Body of pancreas (tissue), 4 donors: ENCODE measurements at regions not wholly inside any gene's neighbourhood (a gene's known extent, or its start where the extent isn't known, plus 50 kb on each side); places are given as distances from the start of the nearest gene placed in this dataset.
"Not testable (repeated sequence)": the region's sequence is repeated elsewhere in the genome, so short reads cannot be mapped to it uniquely, and the experiment has no call there.

Experiments
- ATAC-seq: fragments of 150-250 bp; one replicate; pipeline ENCODE4 v1.9.1; 2016
- DNase-seq, 4 donors: peaks; one replicate each; pipeline ENCODE4 v3.0.0-alpha.2; 2019
- H3K27ac ChIP-seq, 4 donors: fragments of 200-600 bp; sonication (generic); 1 replicate in 3 of 4; 2 replicates in 1 of 4; pipeline versions ENCODE4 v1.5.1 to v1.6.1; 2016 to 2019; ENCODE audit warnings: mild to moderate bottlenecking in 1 of 4, mixed read lengths in 1 of 4, moderate library complexity in 1 of 4
- H3K27me3 ChIP-seq, 2 donors: fragments of 200-600 bp; sonication (generic); one replicate each; pipeline ENCODE4 v1.6.0; 2016; ENCODE audit warnings: mild to moderate bottlenecking in 1 of 2
- H3K36me3 ChIP-seq, 2 donors: fragments of 200-600 bp; sonication (generic); replicated peaks in 1 of 2; 2 replicates each; pipeline ENCODE4 v1.5.1; 2016; ENCODE audit warnings: low read depth in 2 of 2; ENCODE audit not compliant: insufficient read depth in 1 of 2
- H3K4me1 ChIP-seq: fragments of 200-600 bp; sonication (generic); one replicate; pipeline ENCODE4 v1.6.0; 2016
- H3K4me3 ChIP-seq, 2 donors: fragments of 200-600 bp; sonication (generic); 1 replicate in 1 of 2; 2 replicates in 1 of 2; pipeline ENCODE4 v1.5.1; 2016 to 2019
- H3K9me3 ChIP-seq, 3 donors: fragments of 200-600 bp; sonication (generic); 1 replicate in 2 of 3; 2 replicates in 1 of 3; pipeline ENCODE4 v1.5.1; 2016
- CTCF ChIP-seq, 7 experiments: fragments of 450-650 bp in 4 of 7; fragments of 200-600 bp in 3 of 7; sonication (generic) in 3 of 7; IDR thresholded peaks; one replicate each; pipeline ENCODE4 v1.5.1; 2016 to 2019; ENCODE audit warnings: antibody characterized with exemption in 7 of 7
- POLR2A ChIP-seq, 3 donors: fragments of 450-650 bp; IDR thresholded peaks; one replicate each; pipeline ENCODE4 v1.6.1; 2016; ENCODE audit warnings: antibody characterized with exemption in 3 of 3, mild to moderate bottlenecking in 2 of 3
- WGBS, 2 donors: methylation state at CpG; one replicate each; pipeline ENCODE4 v1.1.5; 2017; 5-methylcytosine and 5-hydroxymethylcytosine counted together
- intact Hi-C: fragments of 100-400 bp; cut with DNase I; formaldehyde crosslinking; loops from one replicate; pipeline ENCODE4 v1.15.1; 2023

GRCh38 chr4:58286335-58286734 lies 1176.2 kb upstream of the IGFBP7 start:
- DNase-seq (no peak), ATAC-seq (no peak)
- Histone ChIP-seq H3K9me3 (no peaks in the 10 kb centered on the region), H3K27me3 (no peaks in the 10 kb centered on the region), H3K27ac (no peak overlapping the region), H3K4me3 (no peak overlapping the region), H3K36me3 (no peaks in the 10 kb centered on the region), H3K4me1 (no peaks in the 10 kb centered on the region)
- 19 to 23% methylated on average over 4 of the region's 4 CpGs for WGBS, 2 donors
- no peak for TF ChIP-seq POLR2A (IDR thresholded peaks at IDR 0.05)
- no peak for TF ChIP-seq CTCF (IDR thresholded peaks at IDR 0.05)
- intact Hi-C loops, result no loop called here

- H3K9me3 ChIP-seq, H3K27ac ChIP-seq, ATAC-seq, intact Hi-C loops, H3K4me3 ChIP-seq, H3K36me3 ChIP-seq, H3K4me1 ChIP-seq, H3K27me3 ChIP-seq, DNase-seq: not testable (repeated sequence)
- WGBS, 2 donors, result 29 to 30% methylated on average over 2 of the region's 2 CpGs
These were observed 1170.7 kb upstream of the IGFBP7 start for GRCh38 chr4:58280928-58281327.

- no peak for ATAC-seq
- TF ChIP-seq CTCF (IDR thresholded peaks at IDR 0.05), result no peak
- no peak for TF ChIP-seq POLR2A (IDR thresholded peaks at IDR 0.05)
- H3K4me3 ChIP-seq, result no peak overlapping the region
- DNase-seq, result no peak
- H3K27ac ChIP-seq, result no peak overlapping the region
- H3K4me1 ChIP-seq, result no peaks in the 10 kb centered on the region
- H3K36me3 ChIP-seq, result no peaks in the 10 kb centered on the region
- no peaks in the 10 kb centered on the region for H3K27me3 ChIP-seq
- 84 to 86% methylated on average over 1 of the region's 1 CpG for WGBS, 2 donors
- H3K9me3 ChIP-seq, result no peaks in the 10 kb centered on the region
- intact Hi-C loops, result no loop called here
These were observed 1165.7 kb upstream of the IGFBP7 start for GRCh38 chr4:58275856-58276255.

- no peak for TF ChIP-seq POLR2A (IDR thresholded peaks at IDR 0.05)
- TF ChIP-seq CTCF (IDR thresholded peaks at IDR 0.05), result no peak
- Histone ChIP-seq H3K27ac (no peak overlapping the region), H3K4me3 (no peak overlapping the region), H3K4me1 (no peaks in the 10 kb centered on the region), H3K36me3 (no peaks in the 10 kb centered on the region), H3K9me3 (no peaks in the 10 kb centered on the region), H3K27me3 (no peaks in the 10 kb centered on the region)
- intact Hi-C loops, result no loop called here
- ATAC-seq (no peak), DNase-seq (no peak)
- WGBS, 2 donors, result 78 to 82% methylated on average over 5 of the region's 5 CpGs
These were observed 1164.4 kb upstream of the IGFBP7 start for GRCh38 chr4:58274553-58274952.

GRCh38 chr4:58272311-58272710 lies 1162.1 kb upstream of the IGFBP7 start:
- TF ChIP-seq POLR2A (IDR thresholded peaks at IDR 0.05), result no peak
- TF ChIP-seq CTCF (IDR thresholded peaks at IDR 0.05), result no peak
- H3K36me3 ChIP-seq, result no peaks in the 10 kb centered on the region
- H3K9me3 ChIP-seq, result no peaks in the 10 kb centered on the region
- H3K4me3 ChIP-seq, result no peak overlapping the region
- 68 to 91% methylated on average over 1 of the region's 1 CpG for WGBS, 2 donors
- intact Hi-C loops, result no loop called here
- H3K4me1 ChIP-seq, result no peaks in the 10 kb centered on the region
- DNase-seq (no peak), ATAC-seq (no peak)
- H3K27ac ChIP-seq, result no peak overlapping the region
- no peaks in the 10 kb centered on the region for H3K27me3 ChIP-seq
